ENCODE measurements at regions not wholly inside any gene's neighbourhood (a gene's known extent, or its start where the extent isn't known, plus 50 kb on each side); places are given as distances from the start of the nearest gene placed in this dataset.

DNA sequence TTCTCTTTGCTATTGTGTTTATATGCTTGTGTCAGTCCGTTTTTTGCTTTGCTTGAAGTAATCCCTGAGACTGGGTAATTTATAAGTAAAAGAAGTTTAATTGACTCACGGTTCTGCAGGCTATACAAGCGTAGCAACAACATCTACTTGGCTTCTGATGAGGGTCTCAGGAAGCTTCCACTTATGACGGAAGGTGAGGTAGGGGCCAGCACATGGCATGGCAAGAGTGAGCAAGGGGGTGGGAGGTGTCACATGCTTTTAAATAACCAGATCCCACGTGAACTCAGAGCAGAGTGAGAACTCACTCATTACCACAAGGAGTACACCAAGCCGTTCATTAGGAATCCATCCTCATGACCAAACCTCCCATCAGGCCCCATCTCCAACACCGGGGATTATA lies 540.3 kb downstream of the TDRD15 start:
- no peak overlapping the region for H3K9ac ChIP-seq (ENCODE audit: insufficient read depth, low read length)
- no peak overlapping the region for H3K4me2 ChIP-seq (ENCODE audit: extremely low read depth, insufficient read depth, low read length)
- H3K4me1 ChIP-seq (ENCODE audit: control insufficient read depth, extremely low read depth, insufficient read depth, low read length): no peaks in the 10 kb centered on the region
- H3K9me3 ChIP-seq (ENCODE audit: control insufficient read depth, insufficient read depth, low read depth, low read length): no peaks in the 10 kb centered on the region
- H3K36me3 ChIP-seq (ENCODE audit: control insufficient read depth, insufficient read depth, low read length): no peaks in the 10 kb centered on the region
- H3K79me2 ChIP-seq (ENCODE audit: control insufficient read depth, insufficient read depth, low read length): no peaks in the 10 kb centered on the region
- no peak overlapping the region for H3K4me3 ChIP-seq (replicated peaks in 1 of 4; ENCODE audit: control extremely low read depth in 1 of 4, insufficient read depth in 1 of 4, low read depth in 3 of 4, low read length in 4 of 4)
- no peaks in the 10 kb centered on the region for H4K20me1 ChIP-seq (ENCODE audit: control insufficient read depth, extremely low read depth, insufficient read depth, low read length)
- no peak overlapping the region for H3K27ac ChIP-seq (ENCODE audit: insufficient read depth, low read length)
- no peak for DNase-seq (ENCODE audit: low read depth in 2 of 2)
- H2AFZ ChIP-seq (ENCODE audit: low read length): no peak overlapping the region
- no peaks in the 10 kb centered on the region for H3K27me3 ChIP-seq (ENCODE audit: control insufficient read depth, insufficient read depth, low read length)
- TF ChIP-seq CTCF (conservative IDR thresholded peaks at IDR 0.05 in 1 of 2, IDR thresholded peaks at IDR 0.05 in 1 of 2; ENCODE audit: low read depth in 1 of 2, low read length in 2 of 2) (no peak), EZH2 (IDR thresholded peaks at IDR 0.05; ENCODE audit: low read length, missing control alignments) (no peak)

GRCh38 chr2:21667638-21668037 lies 543.9 kb downstream of the TDRD15 start:
- TF ChIP-seq EZH2 (IDR thresholded peaks at IDR 0.05; ENCODE audit: low read length, missing control alignments): no peak
- TF ChIP-seq CTCF (conservative IDR thresholded peaks at IDR 0.05 in 1 of 2, IDR thresholded peaks at IDR 0.05 in 1 of 2; ENCODE audit: low read depth in 1 of 2, low read length in 2 of 2): no peak
- no peak overlapping the region for H3K9ac ChIP-seq (ENCODE audit: insufficient read depth, low read length)
- H3K36me3 ChIP-seq (ENCODE audit: control insufficient read depth, insufficient read depth, low read length): no peaks in the 10 kb centered on the region
- H3K79me2 ChIP-seq (ENCODE audit: control insufficient read depth, insufficient read depth, low read length): no peaks in the 10 kb centered on the region
- H3K9me3 ChIP-seq (ENCODE audit: control insufficient read depth, insufficient read depth, low read depth, low read length): no peaks in the 10 kb centered on the region
- no peak overlapping the region for H2AFZ ChIP-seq (ENCODE audit: low read length)
- no peak overlapping the region for H3K4me3 ChIP-seq (replicated peaks in 1 of 4; ENCODE audit: control extremely low read depth in 1 of 4, insufficient read depth in 1 of 4, low read depth in 3 of 4, low read length in 4 of 4)
- H3K4me1 ChIP-seq (ENCODE audit: control insufficient read depth, extremely low read depth, insufficient read depth, low read length): no peaks in the 10 kb centered on the region
- DNase-seq (ENCODE audit: low read depth in 2 of 2): no peak
- H3K27ac ChIP-seq (ENCODE audit: insufficient read depth, low read length): no peak overlapping the region
- H3K4me2 ChIP-seq (ENCODE audit: extremely low read depth, insufficient read depth, low read length): no peak overlapping the region
- H4K20me1 ChIP-seq (ENCODE audit: control insufficient read depth, extremely low read depth, insufficient read depth, low read length): no peaks in the 10 kb centered on the region
- H3K27me3 ChIP-seq (ENCODE audit: control insufficient read depth, insufficient read depth, low read length): no peaks in the 10 kb centered on the region

DNA sequence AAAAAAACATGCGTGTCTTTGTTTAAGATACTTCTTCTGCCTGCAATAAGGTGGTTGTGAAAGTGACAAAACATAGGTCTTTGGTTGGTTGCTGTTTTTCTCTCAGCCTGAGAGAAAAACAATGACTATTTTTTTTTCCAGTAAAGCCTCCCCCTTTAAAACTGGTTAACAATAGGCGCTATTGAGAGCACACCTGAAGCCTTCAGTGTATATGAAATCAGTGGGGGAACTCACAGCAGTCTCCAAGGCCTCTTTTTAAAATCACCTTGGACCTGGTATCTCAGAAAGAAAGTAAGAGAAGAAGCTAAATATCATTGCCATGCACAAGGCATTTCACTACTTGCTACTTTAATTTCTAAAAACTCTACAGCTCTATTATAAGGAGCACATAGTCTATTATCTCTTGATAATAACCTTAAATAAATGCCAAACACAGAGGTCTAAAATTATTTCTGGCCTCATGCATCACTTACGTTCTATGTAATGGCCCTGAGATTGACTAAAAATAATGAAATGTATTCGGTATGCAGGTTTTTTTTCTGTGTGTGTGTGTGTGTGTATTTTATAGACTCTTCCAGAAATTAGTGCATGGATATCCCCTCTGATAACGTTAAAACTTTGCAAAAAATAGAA lies 544.4 kb downstream of the TDRD15 start:
- H3K79me2 ChIP-seq (ENCODE audit: control insufficient read depth, insufficient read depth, low read length): no peaks in the 10 kb centered on the region
- no peak overlapping the region for H3K27ac ChIP-seq (ENCODE audit: insufficient read depth, low read length)
- no peaks in the 10 kb centered on the region for H4K20me1 ChIP-seq (ENCODE audit: control insufficient read depth, extremely low read depth, insufficient read depth, low read length)
- no peaks in the 10 kb centered on the region for H3K4me1 ChIP-seq (ENCODE audit: control insufficient read depth, extremely low read depth, insufficient read depth, low read length)
- H3K4me3 ChIP-seq (replicated peaks in 1 of 4; ENCODE audit: control extremely low read depth in 1 of 4, insufficient read depth in 1 of 4, low read depth in 3 of 4, low read length in 4 of 4): no peak overlapping the region
- no peak overlapping the region for H2AFZ ChIP-seq (ENCODE audit: low read length)
- TF ChIP-seq CTCF (conservative IDR thresholded peaks at IDR 0.05 in 1 of 2, IDR thresholded peaks at IDR 0.05 in 1 of 2; ENCODE audit: low read depth in 1 of 2, low read length in 2 of 2): no peak
- TF ChIP-seq EZH2 (IDR thresholded peaks at IDR 0.05; ENCODE audit: low read length, missing control alignments): no peak
- no peaks in the 10 kb centered on the region for H3K36me3 ChIP-seq (ENCODE audit: control insufficient read depth, insufficient read depth, low read length)
- no peak overlapping the region for H3K4me2 ChIP-seq (ENCODE audit: extremely low read depth, insufficient read depth, low read length)
- no peak overlapping the region for H3K9ac ChIP-seq (ENCODE audit: insufficient read depth, low read length)
- H3K9me3 ChIP-seq (ENCODE audit: control insufficient read depth, insufficient read depth, low read depth, low read length): no peaks in the 10 kb centered on the region
- H3K27me3 ChIP-seq (ENCODE audit: control insufficient read depth, insufficient read depth, low read length): no peaks in the 10 kb centered on the region
- no peak for DNase-seq (ENCODE audit: low read depth in 2 of 2)
